Testis (tissue), 2 donors: ENCODE measurements at regions not wholly inside any gene's neighbourhood (a gene's known extent, or its start where the extent isn't known, plus 50 kb on each side); places are given as distances from the start of the nearest gene placed in this dataset.

Source experiments
- DNase-seq: peaks from one replicate; pipeline ENCODE4 v3.0.0-alpha.2; 2019
- H3K27ac ChIP-seq, 2 donors: fragments of 200-600 bp; sonication (generic); one replicate each; pipeline ENCODE4 v1.5.1; 2019
- H3K27me3 ChIP-seq: fragments of 200-600 bp; sonication (generic); one replicate; pipeline ENCODE4 v1.5.1; 2019
- H3K36me3 ChIP-seq: fragments of 200-600 bp; sonication (generic); one replicate; pipeline ENCODE4 v1.5.1; 2017; ENCODE audit warnings: low read depth; ENCODE audit errors: missing control alignments
- H3K4me1 ChIP-seq: fragments of 200-600 bp; sonication (generic); one replicate; pipeline ENCODE4 v1.5.1; 2019
- H3K4me3 ChIP-seq, 2 donors: fragments of 200-600 bp; sonication (generic); one replicate each; pipeline ENCODE4 v1.5.1; 2017 to 2019
- H3K9me3 ChIP-seq: fragments of 200-600 bp; sonication (generic); one replicate; pipeline ENCODE4 v1.5.1; 2017
- CTCF ChIP-seq, 3 experiments: fragments of 450-650 bp in 2 of 3; fragments of 200-600 bp in 1 of 3; sonication (generic) in 1 of 3; IDR thresholded peaks; one replicate each; pipeline ENCODE4 v1.5.1; 2016 to 2019; ENCODE audit warnings: antibody characterized with exemption in 3 of 3, mild to moderate bottlenecking in 2 of 3, moderate library complexity in 1 of 3
- POLR2A ChIP-seq: fragments of 450-650 bp; IDR thresholded peaks from one replicate; pipeline ENCODE4 v1.6.1; 2017; ENCODE audit warnings: antibody characterized with exemption, mild to moderate bottlenecking, moderate library complexity
- WGBS, 2 donors: methylation state at CpG; one replicate each; pipeline ENCODE4 v1.1.5; 2018; 5-methylcytosine and 5-hydroxymethylcytosine counted together
- intact Hi-C: fragments of 100-400 bp; cut with DNase I; formaldehyde crosslinking; loops from one replicate; pipeline ENCODE4 v1.15.1; 2023; ENCODE audit warnings: low total_unique reads

- no peaks in the 10 kb centered on the region for H3K9me3 ChIP-seq
- H3K36me3 ChIP-seq, result no peaks in the 10 kb centered on the region
- H3K27me3 ChIP-seq, result no peaks in the 10 kb centered on the region
- no peak overlapping the region for H3K27ac ChIP-seq
- WGBS, 2 donors, result 50 to 56% methylated on average over 1 of the region's 1 CpG
- DNase-seq, result no peak
- no peak overlapping the region for H3K4me3 ChIP-seq
- TF ChIP-seq CTCF (IDR thresholded peaks at IDR 0.05) (no peak), POLR2A (no peak)
- intact Hi-C loops, result no loop called here
- H3K4me1 ChIP-seq, result no peaks in the 10 kb centered on the region
These were observed 401.6 kb downstream of the NR2F1-AS1 start for GRCh38 chr5:93179466-93179865.

- Histone ChIP-seq H3K9me3 (no peaks in the 10 kb centered on the region), H3K27me3 (no peaks in the 10 kb centered on the region), H3K4me3 (no peak overlapping the region), H3K27ac (no peak overlapping the region), H3K36me3 (no peaks in the 10 kb centered on the region), H3K4me1 (no peaks in the 10 kb centered on the region)
- TF ChIP-seq POLR2A (no peak), CTCF (IDR thresholded peaks at IDR 0.05) (no peak)
- no peak for DNase-seq
- WGBS, 2 donors, result 93 to 94% methylated on average over 1 of the region's 1 CpG
- intact Hi-C loops, result no loop called here
These were observed 406.1 kb downstream of the NR2F1-AS1 start for GRCh38 chr5:93174930-93175329.

GRCh38 chr5:93165559-93165958, 415.5 kb downstream of the NR2F1-AS1 start:
- H3K4me1 ChIP-seq, result peaks cover 12% of the 10 kb centered on the region
- no peaks in the 10 kb centered on the region for H3K27me3 ChIP-seq
- WGBS, 2 donors, result 76 to 81% methylated on average over 2 of the region's 2 CpGs
- H3K27ac ChIP-seq, result no peak overlapping the region
- no peak for TF ChIP-seq CTCF (IDR thresholded peaks at IDR 0.05)
- TF ChIP-seq POLR2A, result no peak
- H3K9me3 ChIP-seq, result no peaks in the 10 kb centered on the region
- no peaks in the 10 kb centered on the region for H3K36me3 ChIP-seq
- intact Hi-C loops, result no loop called here
- DNase-seq, result no peak
- H3K4me3 ChIP-seq, result no peak overlapping the region

GRCh38 chr5:93164690-93165089, 416.3 kb downstream of the NR2F1-AS1 start:
- no peak for TF ChIP-seq CTCF (IDR thresholded peaks at IDR 0.05)
- TF ChIP-seq POLR2A, result no peak

GRCh38 chr5:93163010-93163663, 417.9 kb downstream of the NR2F1-AS1 start:
- Histone ChIP-seq H3K4me1 (peaks cover 12% of the 10 kb centered on the region), H3K27me3 (no peaks in the 10 kb centered on the region), H3K9me3 (no peaks in the 10 kb centered on the region), H3K4me3 (no peak overlapping the region), H3K36me3 (no peaks in the 10 kb centered on the region), H3K27ac (peak overlapping the region in 1 of 2 donors; percentile 28)
- intact Hi-C loops, result no loop called here
- TF ChIP-seq POLR2A (no peak), CTCF (IDR thresholded peaks at IDR 0.05) (no peak)
- DNase-seq, result no peak

More at GRCh38 chr5:93164690-93165089, 416.3 kb downstream of the NR2F1-AS1 start:
- Histone ChIP-seq H3K4me3 (no peak overlapping the region), H3K27ac (no peak overlapping the region), H3K27me3 (no peaks in the 10 kb centered on the region), H3K36me3 (no peaks in the 10 kb centered on the region), H3K4me1 (peaks cover 12% of the 10 kb centered on the region), H3K9me3 (no peaks in the 10 kb centered on the region)
- intact Hi-C loops, result no loop called here
- WGBS, 2 donors, result 64 to 75% methylated on average over 2 of the region's 2 CpGs
- no peak for DNase-seq
